ENCODE measurements at regions not wholly inside any gene's neighbourhood (a gene's known extent, or its start where the extent isn't known, plus 50 kb on each side); places are given as distances from the start of the nearest gene placed in this dataset.

DNA sequence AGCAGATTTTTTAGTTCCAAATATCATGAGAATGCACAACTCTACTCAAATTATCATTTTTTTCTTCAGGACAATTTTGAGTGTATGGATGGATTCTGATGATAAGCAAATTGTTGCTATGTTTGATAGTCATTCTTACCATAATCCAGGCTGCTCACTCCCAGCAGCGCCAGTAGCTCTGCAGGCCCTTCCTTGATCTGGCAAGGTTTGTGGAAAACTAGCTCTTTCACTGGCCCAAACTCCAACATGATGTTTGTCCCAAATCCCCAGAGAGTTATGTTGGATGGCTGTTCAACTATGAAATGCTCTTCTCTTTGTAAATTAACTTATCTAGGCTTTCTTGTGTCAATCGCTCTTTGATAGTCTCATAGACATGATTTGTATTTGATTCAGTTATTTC is 933.7 kb downstream of the DNAJB9 start:
- no peak for DNase-seq (ENCODE audit: low read depth)
- no peak overlapping the region for H3K4me3 ChIP-seq (ENCODE audit: low read depth, low read length)
- no peaks in the 10 kb centered on the region for H3K27me3 ChIP-seq (ENCODE audit: control insufficient read depth, insufficient read depth, low read length)
- H3K36me3 ChIP-seq (ENCODE audit: control insufficient read depth, insufficient read depth, low read length) = no peaks in the 10 kb centered on the region
- TF ChIP-seq, protein P1, sequence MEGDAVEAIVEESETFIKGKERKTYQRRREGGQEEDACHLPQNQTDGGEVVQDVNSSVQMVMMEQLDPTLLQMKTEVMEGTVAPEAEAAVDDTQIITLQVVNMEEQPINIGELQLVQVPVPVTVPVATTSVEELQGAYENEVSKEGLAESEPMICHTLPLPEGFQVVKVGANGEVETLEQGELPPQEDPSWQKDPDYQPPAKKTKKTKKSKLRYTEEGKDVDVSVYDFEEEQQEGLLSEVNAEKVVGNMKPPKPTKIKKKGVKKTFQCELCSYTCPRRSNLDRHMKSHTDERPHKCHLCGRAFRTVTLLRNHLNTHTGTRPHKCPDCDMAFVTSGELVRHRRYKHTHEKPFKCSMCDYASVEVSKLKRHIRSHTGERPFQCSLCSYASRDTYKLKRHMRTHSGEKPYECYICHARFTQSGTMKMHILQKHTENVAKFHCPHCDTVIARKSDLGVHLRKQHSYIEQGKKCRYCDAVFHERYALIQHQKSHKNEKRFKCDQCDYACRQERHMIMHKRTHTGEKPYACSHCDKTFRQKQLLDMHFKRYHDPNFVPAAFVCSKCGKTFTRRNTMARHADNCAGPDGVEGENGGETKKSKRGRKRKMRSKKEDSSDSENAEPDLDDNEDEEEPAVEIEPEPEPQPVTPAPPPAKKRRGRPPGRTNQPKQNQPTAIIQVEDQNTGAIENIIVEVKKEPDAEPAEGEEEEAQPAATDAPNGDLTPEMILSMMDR (IDR thresholded peaks at IDR 0.05; ENCODE audit: insufficient read depth, low read length, poor library complexity, severe bottlenecking) = no peak

DNA sequence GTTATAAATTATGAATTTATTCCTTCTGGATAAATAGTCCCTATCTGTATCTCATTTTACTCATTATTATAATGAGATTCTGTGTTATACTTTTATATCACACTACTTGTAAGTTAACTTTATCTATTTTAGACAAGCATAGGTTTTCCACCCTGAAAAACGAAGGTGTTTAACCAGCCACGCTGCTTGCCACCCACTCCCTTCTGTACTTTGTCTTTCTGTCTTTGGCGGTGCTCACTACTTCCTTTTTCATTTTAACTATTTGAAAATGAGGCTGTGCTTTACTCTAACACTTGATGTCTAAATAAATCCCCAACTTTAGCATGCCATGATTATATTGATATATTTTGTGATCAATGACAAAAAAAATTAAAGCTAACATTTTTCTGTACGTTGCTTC is 952.9 kb downstream of the DNAJB9 start:
- Histone ChIP-seq H3K4me3 (ENCODE audit: low read depth, low read length) (no peak overlapping the region), H3K36me3 (ENCODE audit: control insufficient read depth, insufficient read depth, low read length) (no peaks in the 10 kb centered on the region), H3K27me3 (ENCODE audit: control insufficient read depth, insufficient read depth, low read length) (no peaks in the 10 kb centered on the region)
- DNase-seq (ENCODE audit: low read depth) = no peak
- TF ChIP-seq, protein P1 (IDR thresholded peaks at IDR 0.05; ENCODE audit: insufficient read depth, low read length, poor library complexity, severe bottlenecking) = no peak

DNA sequence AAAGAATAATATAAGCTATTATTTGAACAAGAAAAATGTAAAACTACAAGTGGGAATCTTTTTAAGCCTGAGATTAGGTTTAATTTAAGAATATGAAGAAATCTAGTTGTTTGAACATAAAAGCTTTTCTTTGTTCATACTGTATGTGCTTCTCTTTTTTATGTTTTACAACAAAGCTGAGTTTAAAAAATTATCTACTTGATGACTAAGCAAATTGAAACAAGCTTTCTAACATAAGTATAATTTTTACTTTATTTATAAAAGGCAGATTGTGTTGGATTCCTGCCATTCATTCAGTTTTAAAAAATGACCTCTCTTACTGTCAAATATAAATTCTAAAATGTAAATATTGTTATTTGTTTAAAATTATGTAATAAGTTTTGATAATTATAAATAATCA is 958.2 kb downstream of the DNAJB9 start:
- TF ChIP-seq, protein P1 (IDR thresholded peaks at IDR 0.05; ENCODE audit: insufficient read depth, low read length, poor library complexity, severe bottlenecking) = no peak
- H3K4me3 ChIP-seq (ENCODE audit: low read depth, low read length) = no peak overlapping the region
- H3K36me3 ChIP-seq (ENCODE audit: control insufficient read depth, insufficient read depth, low read length) = no peaks in the 10 kb centered on the region
- no peak for DNase-seq (ENCODE audit: low read depth)
- H3K27me3 ChIP-seq (ENCODE audit: control insufficient read depth, insufficient read depth, low read length) = no peaks in the 10 kb centered on the region

DNA sequence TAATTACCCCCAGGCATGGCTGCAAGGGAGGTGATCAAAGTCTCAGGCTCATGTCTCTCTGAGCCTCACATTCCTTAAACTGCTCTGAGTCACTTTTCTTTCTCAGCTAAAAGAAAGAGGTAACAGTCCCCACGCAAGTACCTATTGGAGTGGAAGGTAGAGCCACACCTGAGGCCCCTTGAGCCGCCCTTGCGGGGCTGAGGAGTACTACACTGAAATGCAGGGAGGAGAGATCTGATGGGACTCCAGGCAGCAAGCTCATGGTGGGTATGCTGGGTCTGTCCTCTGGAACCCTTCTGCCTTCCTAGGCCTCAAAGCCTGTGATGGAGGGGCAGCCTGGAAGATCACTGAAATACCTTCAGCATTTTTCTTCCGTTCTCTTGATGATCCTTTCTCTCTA is 960.0 kb downstream of the DNAJB9 start:
- Histone ChIP-seq H3K27me3 (ENCODE audit: control insufficient read depth, insufficient read depth, low read length) (no peaks in the 10 kb centered on the region), H3K4me3 (ENCODE audit: low read depth, low read length) (no peak overlapping the region), H3K36me3 (ENCODE audit: control insufficient read depth, insufficient read depth, low read length) (no peaks in the 10 kb centered on the region)
- TF ChIP-seq, protein P1 (IDR thresholded peaks at IDR 0.05; ENCODE audit: insufficient read depth, low read length, poor library complexity, severe bottlenecking) = no peak
- no peak for DNase-seq (ENCODE audit: low read depth)

DNA sequence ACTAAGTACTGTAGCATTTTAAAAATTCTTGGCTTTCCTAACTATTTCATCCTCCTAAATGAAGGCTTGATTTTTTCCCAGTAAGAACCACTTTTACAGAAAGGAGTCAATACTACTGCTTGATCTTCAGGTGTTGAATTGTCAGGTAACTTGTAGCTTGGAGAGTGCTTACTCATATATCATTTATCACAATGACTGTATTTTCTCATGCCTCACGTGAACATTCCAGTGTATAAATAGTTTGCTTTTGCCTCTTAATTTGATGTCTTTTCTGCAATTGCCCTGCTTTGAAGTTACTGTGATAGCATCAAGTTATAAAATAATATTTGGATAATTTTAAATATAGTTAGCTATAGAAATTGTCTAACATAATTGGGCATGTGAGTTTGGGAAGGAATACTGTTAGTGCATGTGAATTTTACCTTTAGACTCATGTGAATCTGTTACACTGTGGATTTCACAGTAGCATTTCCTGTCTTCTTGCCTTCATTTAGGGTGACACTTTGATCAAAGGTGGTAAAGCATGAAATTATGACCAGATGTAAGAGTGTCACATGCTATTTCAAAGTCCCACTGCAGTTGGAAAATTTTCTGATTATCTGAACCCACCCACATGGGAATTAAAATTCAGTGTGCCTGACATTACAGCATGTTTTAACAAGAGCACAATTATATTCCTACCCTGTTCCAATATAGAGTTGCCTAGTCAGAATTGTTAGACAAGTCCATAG is 962.8 kb downstream of the DNAJB9 start:
- Histone ChIP-seq H3K4me3 (ENCODE audit: low read depth, low read length) (no peak overlapping the region), H3K36me3 (ENCODE audit: control insufficient read depth, insufficient read depth, low read length) (no peaks in the 10 kb centered on the region), H3K27me3 (ENCODE audit: control insufficient read depth, insufficient read depth, low read length) (no peaks in the 10 kb centered on the region)
- TF ChIP-seq, protein P1 (IDR thresholded peaks at IDR 0.05; ENCODE audit: insufficient read depth, low read length, poor library complexity, severe bottlenecking) = no peak
- no peak for DNase-seq (ENCODE audit: low read depth)

DNA sequence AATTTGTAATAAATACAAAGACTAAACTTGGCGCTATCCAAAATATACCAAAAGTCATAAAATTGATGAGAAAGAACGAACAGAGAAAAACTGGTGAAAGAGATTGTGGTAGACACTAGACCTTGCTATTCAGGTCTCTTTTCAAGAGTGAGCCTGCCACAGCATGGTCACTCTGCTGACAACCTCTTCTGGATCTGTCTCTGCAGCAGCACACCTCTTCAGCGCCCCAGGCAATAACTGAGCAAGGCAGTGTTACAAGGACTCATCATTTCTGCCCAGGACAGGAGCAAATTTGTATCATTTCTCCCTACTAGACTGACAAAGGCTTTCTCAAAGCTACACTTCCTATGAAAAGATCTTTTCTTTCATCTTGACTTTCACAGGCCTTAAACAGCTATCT is 976.0 kb downstream of the DNAJB9 start:
- DNase-seq (ENCODE audit: low read depth) = no peak
- Histone ChIP-seq H3K27me3 (ENCODE audit: control insufficient read depth, insufficient read depth, low read length) (no peaks in the 10 kb centered on the region), H3K36me3 (ENCODE audit: control insufficient read depth, insufficient read depth, low read length) (no peaks in the 10 kb centered on the region), H3K4me3 (ENCODE audit: low read depth, low read length) (no peak overlapping the region)
- TF ChIP-seq, protein P1 (IDR thresholded peaks at IDR 0.05; ENCODE audit: insufficient read depth, low read length, poor library complexity, severe bottlenecking) = no peak
